Esophagus muscularis mucosa (tissue), 4 donors: ENCODE measurements at regions not wholly inside any gene's neighbourhood (a gene's known extent, or its start where the extent isn't known, plus 50 kb on each side); places are given as distances from the start of the nearest gene placed in this dataset.

Experiments
- DNase-seq: peaks from one replicate; pipeline ENCODE4 v3.0.0-alpha.2; 2017; ENCODE audit errors: extremely low spot score
- H3K27ac ChIP-seq, 4 donors: fragments of 200-600 bp; sonication (generic); replicated peaks in 1 of 4; 1 replicate in 3 of 4; 2 replicates in 1 of 4; pipeline ENCODE4 v1.5.1; 2016 to 2019; ENCODE audit warnings: mild to moderate bottlenecking in 1 of 4
- H3K27me3 ChIP-seq, 4 donors: fragments of 200-600 bp; sonication (generic); one replicate each; pipeline versions ENCODE4 v1.5.1 to v1.6.0; 2016 to 2019
- H3K36me3 ChIP-seq, 4 donors: fragments of 200-600 bp; sonication (generic); one replicate each; pipeline ENCODE4 v1.5.1; 2016 to 2019
- H3K4me1 ChIP-seq, 4 donors: fragments of 200-600 bp; sonication (generic); one replicate each; pipeline ENCODE4 v1.5.1; 2016 to 2019
- H3K4me3 ChIP-seq, 4 donors: fragments of 200-600 bp; sonication (generic); 1 replicate in 2 of 4; 2 replicates in 2 of 4; pipeline ENCODE4 v1.5.1; 2016 to 2019; ENCODE audit warnings: mild to moderate bottlenecking in 4 of 4, moderate library complexity in 1 of 4
- H3K9me3 ChIP-seq, 4 donors: fragments of 200-600 bp; sonication (generic); 1 replicate in 3 of 4; 2 replicates in 1 of 4; pipeline ENCODE4 v1.5.1; 2016 to 2019
- EP300 ChIP-seq: sonication (generic); formaldehyde crosslinking; IDR thresholded peaks from one replicate; pipeline ENCODE4 v1.6.1; 2017; ENCODE audit warnings: antibody characterized with exemption
- POLR2A ChIP-seq: fragments of 450-650 bp; IDR thresholded peaks from one replicate; pipeline ENCODE4 v1.6.1; 2017; ENCODE audit warnings: antibody characterized with exemption, moderate library complexity, mild to moderate bottlenecking, low read depth
- POLR2AphosphoS5 ChIP-seq, 2 donors: sonication (generic); formaldehyde crosslinking; IDR thresholded peaks; one replicate each; pipeline ENCODE4 v1.6.1; 2017; ENCODE audit warnings: antibody characterized with exemption in 2 of 2
- WGBS: methylation state at CpG from one replicate; pipeline ENCODE4 v1.1.5; 2018; 5-methylcytosine and 5-hydroxymethylcytosine counted together
- intact Hi-C: fragments of 100-400 bp; cut with DNase I; formaldehyde crosslinking; loops from one replicate; pipeline ENCODE4 v1.15.1; 2023
- TF ChIP-seq, protein P1 (sequence below), 3 experiments: fragments of 200-600 bp in 2 of 3; fragments of 450-650 bp in 1 of 3; sonication (generic) in 2 of 3; IDR thresholded peaks; one replicate each; pipeline ENCODE4 v1.5.1; 2017 to 2019; ENCODE audit warnings: antibody characterized with exemption in 3 of 3, mild to moderate bottlenecking in 2 of 3, moderate library complexity in 1 of 3

DNA sequence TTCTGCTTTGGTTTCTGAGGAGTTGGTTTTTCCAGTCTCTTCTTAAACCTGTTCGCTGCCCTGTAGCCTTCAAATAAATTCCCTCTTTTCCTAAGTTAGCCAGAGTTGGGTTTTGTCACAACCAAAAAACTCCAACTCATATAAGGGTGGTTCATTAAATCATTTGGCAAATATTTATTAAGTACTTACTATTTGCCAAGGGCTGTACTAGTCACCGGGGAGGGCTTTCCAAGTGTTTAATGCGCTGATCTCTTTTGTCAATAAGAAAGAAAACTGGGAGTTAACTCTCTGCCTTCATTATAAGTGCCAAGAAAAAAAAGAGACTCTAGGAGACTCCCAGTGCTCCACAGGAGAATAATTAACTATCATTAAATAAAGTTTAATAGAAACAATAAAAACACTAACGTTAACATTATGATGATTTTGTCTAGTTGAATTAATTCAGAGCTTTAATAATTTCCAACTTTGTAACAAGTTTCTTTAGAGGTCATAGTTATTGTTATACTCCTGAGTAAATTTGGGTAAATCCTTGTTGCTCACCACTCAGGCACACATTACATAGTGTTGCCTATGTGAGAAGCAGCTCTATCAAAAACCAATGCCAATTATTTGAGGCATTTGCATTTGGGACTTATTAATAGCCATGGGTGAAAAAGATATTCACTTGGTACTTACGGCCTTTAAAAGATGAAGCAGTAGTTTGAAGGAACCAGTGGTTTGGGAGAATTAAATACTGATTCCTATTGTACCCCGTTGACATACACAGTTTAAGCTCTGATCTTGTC is 122.5 kb upstream of the TEX13D start:
- Histone ChIP-seq H3K4me3 (no peak overlapping the region), H3K9me3 (no peaks in the 10 kb centered on the region), H3K27ac (peak overlapping the region in 1 of 4 donors; percentile 43), H3K4me1 (no peaks in the 10 kb centered on the region), H3K36me3 (no peaks in the 10 kb centered on the region), H3K27me3 (no peaks in the 10 kb centered on the region)
- no peak for DNase-seq
- 68% methylated on average over 6 of the region's 6 CpGs for WGBS
- intact Hi-C loops: loop anchor here (10.0 kb wide), 1 partner anchor 175 kb away; no protein-coding TSS in a partner anchor
- TF ChIP-seq POLR2A (no peak), POLR2AphosphoS5 (IDR thresholded peaks at IDR 0.05) (no peak), EP300 (no peak)
- TF ChIP-seq, protein P1, sequence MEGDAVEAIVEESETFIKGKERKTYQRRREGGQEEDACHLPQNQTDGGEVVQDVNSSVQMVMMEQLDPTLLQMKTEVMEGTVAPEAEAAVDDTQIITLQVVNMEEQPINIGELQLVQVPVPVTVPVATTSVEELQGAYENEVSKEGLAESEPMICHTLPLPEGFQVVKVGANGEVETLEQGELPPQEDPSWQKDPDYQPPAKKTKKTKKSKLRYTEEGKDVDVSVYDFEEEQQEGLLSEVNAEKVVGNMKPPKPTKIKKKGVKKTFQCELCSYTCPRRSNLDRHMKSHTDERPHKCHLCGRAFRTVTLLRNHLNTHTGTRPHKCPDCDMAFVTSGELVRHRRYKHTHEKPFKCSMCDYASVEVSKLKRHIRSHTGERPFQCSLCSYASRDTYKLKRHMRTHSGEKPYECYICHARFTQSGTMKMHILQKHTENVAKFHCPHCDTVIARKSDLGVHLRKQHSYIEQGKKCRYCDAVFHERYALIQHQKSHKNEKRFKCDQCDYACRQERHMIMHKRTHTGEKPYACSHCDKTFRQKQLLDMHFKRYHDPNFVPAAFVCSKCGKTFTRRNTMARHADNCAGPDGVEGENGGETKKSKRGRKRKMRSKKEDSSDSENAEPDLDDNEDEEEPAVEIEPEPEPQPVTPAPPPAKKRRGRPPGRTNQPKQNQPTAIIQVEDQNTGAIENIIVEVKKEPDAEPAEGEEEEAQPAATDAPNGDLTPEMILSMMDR (IDR thresholded peaks at IDR 0.05): no peak

DNA sequence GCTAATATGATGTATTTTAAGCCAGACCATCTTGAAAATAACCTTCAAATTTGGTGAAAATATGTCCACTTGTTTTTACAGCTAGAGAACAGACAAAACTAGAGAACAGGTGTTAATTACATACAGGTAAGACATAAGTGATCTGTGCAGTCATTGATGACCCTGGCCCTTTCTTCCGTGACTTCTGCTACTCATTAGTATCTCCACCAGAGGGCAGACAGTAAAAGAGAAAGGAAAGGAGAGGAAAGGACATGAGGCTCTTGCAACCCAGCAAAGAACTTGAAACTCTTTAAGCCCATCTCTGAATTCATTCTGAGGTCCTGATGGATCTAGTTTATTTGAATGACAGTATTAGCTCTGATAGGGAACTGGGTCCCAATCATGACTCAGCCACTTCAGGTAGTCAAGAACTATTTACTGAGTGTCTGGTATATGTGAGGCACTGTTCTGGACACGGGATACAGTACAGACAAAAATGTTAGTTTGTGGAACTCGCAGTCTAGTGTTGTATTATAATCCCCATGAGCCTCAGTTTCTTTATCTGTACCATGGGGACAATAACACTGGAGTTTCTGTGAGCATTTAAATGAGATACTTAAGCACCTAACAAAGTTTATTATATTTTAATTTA is 121.0 kb upstream of the TEX13D start:
- 60% methylated on average over 3 of the region's 3 CpGs for WGBS
- no peak for DNase-seq
- Histone ChIP-seq H3K27ac (no peak overlapping the region), H3K36me3 (no peaks in the 10 kb centered on the region), H3K9me3 (no peaks in the 10 kb centered on the region), H3K4me3 (no peak overlapping the region), H3K27me3 (no peaks in the 10 kb centered on the region), H3K4me1 (no peaks in the 10 kb centered on the region)
- TF ChIP-seq POLR2A: no peak
- TF ChIP-seq, protein P1 (IDR thresholded peaks at IDR 0.05): peak; percentile 43 to 54 (median 46)
- intact Hi-C loops: loop anchor here (10.0 kb wide), 1 partner anchor 173 kb away; no protein-coding TSS in a partner anchor

DNA sequence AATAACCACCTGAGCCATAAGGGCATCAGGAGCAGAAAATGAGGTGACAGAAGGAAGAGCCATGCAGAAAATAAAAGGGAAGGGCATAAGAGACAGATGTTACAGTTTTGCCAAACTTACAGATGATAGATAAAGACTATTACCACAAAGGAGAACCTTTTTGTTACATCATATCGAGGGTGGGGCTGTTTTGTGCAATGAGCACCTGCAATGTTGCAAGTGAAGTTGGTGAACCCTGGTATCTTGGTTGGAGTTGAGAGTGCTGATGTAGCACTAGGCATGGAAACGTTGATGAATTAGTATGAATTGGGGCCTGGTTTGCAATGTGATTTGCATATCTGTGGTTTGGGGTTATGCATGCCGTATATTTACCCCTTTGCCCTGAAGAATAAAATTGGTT is 119.8 kb upstream of the TEX13D start:
- TF ChIP-seq POLR2AphosphoS5 (IDR thresholded peaks at IDR 0.05) (no peak), EP300 (no peak), POLR2A (no peak)
- TF ChIP-seq, protein P1 (IDR thresholded peaks at IDR 0.05): no peak
- H3K27ac ChIP-seq: no peak overlapping the region
- H3K9me3 ChIP-seq: no peaks in the 10 kb centered on the region
- H3K4me3 ChIP-seq: no peak overlapping the region
- no peaks in the 10 kb centered on the region for H3K27me3 ChIP-seq
- no peak for DNase-seq
- H3K36me3 ChIP-seq: no peaks in the 10 kb centered on the region
- WGBS: 61% methylated on average over 3 of the region's 3 CpGs
- intact Hi-C loops: loop anchor here (10.0 kb wide), 1 partner anchor 172 kb away; no protein-coding TSS in a partner anchor
- peaks cover 0 to 4% (median 2%) of the 10 kb centered on the region in 4 donors for H3K4me1 ChIP-seq

DNA sequence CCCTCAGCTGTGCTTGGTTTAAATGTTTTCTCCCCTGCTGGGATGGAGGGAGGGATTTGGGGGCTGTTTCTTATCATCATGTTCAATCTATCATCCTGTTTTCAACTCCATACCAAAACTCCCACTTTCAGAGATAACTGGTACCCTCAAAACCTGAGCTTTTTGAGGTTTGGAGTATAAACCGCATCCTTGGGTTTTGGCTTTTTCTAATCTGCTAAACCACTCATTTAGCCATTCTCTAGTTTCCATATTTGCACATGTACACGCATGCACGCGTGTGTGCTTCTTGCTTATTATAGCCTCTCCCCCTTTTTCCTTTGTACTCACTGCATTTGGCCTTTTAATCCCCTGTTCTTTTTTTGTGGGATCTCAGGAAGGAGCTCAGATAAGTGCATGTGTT is 116.7 kb upstream of the TEX13D start:
- H3K4me1 ChIP-seq: peaks cover 0 to 19% (median 6%) of the 10 kb centered on the region in 4 donors
- intact Hi-C loops: loop anchor here (10.0 kb wide), 1 partner anchor 169 kb away; no protein-coding TSS in a partner anchor
- H3K4me3 ChIP-seq: no peak overlapping the region
- no peaks in the 10 kb centered on the region for H3K27me3 ChIP-seq
- no peaks in the 10 kb centered on the region for H3K36me3 ChIP-seq
- WGBS: 89% methylated on average over 4 of the region's 4 CpGs
- TF ChIP-seq, protein P1 (IDR thresholded peaks at IDR 0.05): no peak
- TF ChIP-seq POLR2A (no peak), POLR2AphosphoS5 (IDR thresholded peaks at IDR 0.05) (no peak), EP300 (no peak)
- H3K9me3 ChIP-seq: no peaks in the 10 kb centered on the region
- no peak overlapping the region for H3K27ac ChIP-seq
- no peak for DNase-seq
